H1 (cell line): ENCODE measurements at regions not wholly inside any gene's neighbourhood (a gene's known extent, or its start where the extent isn't known, plus 50 kb on each side); places are given as distances from the start of the nearest gene placed in this dataset.

Experiments used
- CTCF ChIA-PET: fragments of 300-600 bp; sonication (Branson Sonifier 250); formaldehyde crosslinking; loops from one replicate; lab custom pipeline; 2021; ENCODE audit not compliant: partially characterized antibody; lab: Charles Lee
- POLR2A ChIA-PET: fragments of 300-600 bp; sonication (Branson Sonifier 250); formaldehyde crosslinking; loops from one replicate; lab custom pipeline; 2021; ENCODE audit warnings: inconsistent platforms; ENCODE audit not compliant: partially characterized antibody; lab: Charles Lee
- DNase-seq, 2 experiments: peaks; one replicate each; pipeline versions ENCODE4 v3.0.0 to v3.0.0-alpha.2; 2010 to 2022; ENCODE audit warnings: low spot score in 2 of 2, low read depth in 1 of 2, mixed read lengths in 1 of 2
- FAIRE-seq: peaks from 2 replicates; lab custom pipeline; 2011; peaks lifted over from hg19 to GRCh38; lab: Jason Lieb, UNC
- H2AFZ ChIP-seq: 2 replicates; pipeline ENCODE4 v1.8.1; 2012; ENCODE audit warnings: low read length, inconsistent platforms
- H2AK5ac ChIP-seq: 2 replicates; pipeline ENCODE4 v1.6.1; 2013; ENCODE audit warnings: low read depth, low read length
- H2BK120ac ChIP-seq: replicated peaks from 2 replicates; pipeline ENCODE3; 2013; ENCODE audit warnings: low read depth, low read length, inconsistent platforms
- H2BK12ac ChIP-seq: 2 replicates; pipeline ENCODE4 v1.6.1; 2013; ENCODE audit warnings: low read depth, low read length
- H2BK15ac ChIP-seq: 2 replicates; pipeline ENCODE4 v1.6.1; 2013; ENCODE audit warnings: low read length
- H2BK20ac ChIP-seq: 2 replicates; pipeline ENCODE4 v1.6.1; 2013; ENCODE audit warnings: low read length
- H2BK5ac ChIP-seq: 2 replicates; pipeline ENCODE4 v1.6.1; 2013; ENCODE audit warnings: low read depth, low read length
- H3K14ac ChIP-seq: 2 replicates; pipeline ENCODE4 v1.6.1; 2013; ENCODE audit warnings: inconsistent platforms; ENCODE audit not compliant: insufficient read length
- H3K18ac ChIP-seq: 2 replicates; pipeline ENCODE4 v1.6.1; 2013; ENCODE audit warnings: low read length; ENCODE audit errors: extremely low read depth
- H3K23ac ChIP-seq: 2 replicates; pipeline ENCODE4 v1.6.1; 2013; ENCODE audit warnings: inconsistent platforms; ENCODE audit not compliant: insufficient read length
- H3K23me2 ChIP-seq: 2 replicates; pipeline ENCODE4 v1.6.1; 2013; ENCODE audit warnings: low read depth, low read length
- H3K27ac ChIP-seq: 2 replicates; pipeline ENCODE4 v1.6.1; 2011; ENCODE audit warnings: low read depth, low read length, inconsistent platforms
- H3K27me3 ChIP-seq, 4 experiments: replicated peaks in 1 of 4; 1 replicate in 1 of 4; 2 replicates in 3 of 4; pipeline versions ENCODE4 v1.6.1 to v1.8.1; 2011 to 2013; ENCODE audit warnings: low read length in 3 of 4, mild to moderate bottlenecking in 3 of 4, inconsistent platforms in 2 of 4, mixed read lengths in 2 of 4, moderate library complexity in 1 of 4; ENCODE audit not compliant: control insufficient read depth in 3 of 4, insufficient read depth in 3 of 4; ENCODE audit errors: extremely low read depth in 1 of 4
- H3K36me3 ChIP-seq, 4 experiments: 2 replicates each; pipeline versions ENCODE4 v1.6.1 to v1.8.1; 2011 to 2013; ENCODE audit warnings: mild to moderate bottlenecking in 4 of 4, low read length in 3 of 4, moderate library complexity in 2 of 4, control low read depth in 1 of 4, inconsistent platforms in 1 of 4; ENCODE audit not compliant: insufficient read depth in 4 of 4, control insufficient read depth in 2 of 4
- H3K4ac ChIP-seq: replicated peaks from 2 replicates; pipeline ENCODE3; 2013; ENCODE audit warnings: low read length, low read depth, mixed read lengths, inconsistent platforms; ENCODE audit not compliant: insufficient read length
- H3K4me1 ChIP-seq, 4 experiments: replicated peaks in 1 of 4; 1 replicate in 1 of 4; 2 replicates in 3 of 4; pipeline versions ENCODE4 v1.6.1 to v1.8.1; 2011 to 2013; ENCODE audit warnings: low read length in 3 of 4, inconsistent platforms in 2 of 4, mixed read lengths in 1 of 4; ENCODE audit not compliant: insufficient read depth in 4 of 4, control insufficient read depth in 3 of 4
- H3K4me2 ChIP-seq, 2 experiments: 2 replicates each; pipeline versions ENCODE4 v1.6.1 to v1.8.1; 2011 to 2013; ENCODE audit warnings: low read depth in 2 of 2, low read length in 2 of 2, control low read depth in 1 of 2, inconsistent platforms in 1 of 2, mild to moderate bottlenecking in 1 of 2; ENCODE audit not compliant: insufficient read depth in 1 of 2
- H3K4me3 ChIP-seq, 4 experiments: fragments of 200-600, 300-600 bp in 1 of 4; sonication (generic), shearing (Covaris generic), sonication (Bioruptor Twin) in 1 of 4; 2 replicates each; pipeline versions ENCODE4 v1.5.1 to v1.8.1; 2011 to 2016; ENCODE audit warnings: low read length in 4 of 4, low read depth in 3 of 4, control low read depth in 2 of 4, inconsistent platforms in 2 of 4, mild to moderate bottlenecking in 2 of 4, mixed read lengths in 1 of 4, moderate library complexity in 1 of 4; ENCODE audit not compliant: insufficient read depth in 2 of 4; ENCODE audit errors: extremely low read depth in 1 of 4
- H3K56ac ChIP-seq: replicated peaks from 2 replicates; pipeline ENCODE3; 2013; ENCODE audit warnings: low read depth, mild to moderate bottlenecking, mixed read lengths, low read length, inconsistent platforms; ENCODE audit not compliant: insufficient read length
- H3K79me1 ChIP-seq: 2 replicates; pipeline ENCODE4 v1.6.1; 2013; ENCODE audit warnings: low read depth, low read length, control low read depth
- H3K79me2 ChIP-seq, 2 experiments: 2 replicates each; pipeline versions ENCODE4 v1.6.1 to v1.8.1; 2012 to 2013; ENCODE audit warnings: low read length in 2 of 2, mild to moderate bottlenecking in 2 of 2, inconsistent platforms in 1 of 2; ENCODE audit not compliant: insufficient read depth in 2 of 2, control insufficient read depth in 1 of 2
- H3K9ac ChIP-seq, 4 experiments: replicated peaks in 1 of 4; 1 replicate in 1 of 4; 2 replicates in 3 of 4; pipeline versions ENCODE4 v1.6.1 to v1.8.1; 2011 to 2013; ENCODE audit warnings: low read depth in 3 of 4, low read length in 3 of 4, control low read depth in 2 of 4, mild to moderate bottlenecking in 2 of 4, moderate library complexity in 2 of 4, inconsistent platforms in 1 of 4; ENCODE audit errors: extremely low read depth in 1 of 4
- H3K9me3 ChIP-seq, 2 experiments: 2 replicates each; pipeline versions ENCODE4 v1.6.1 to v1.8.1; 2012 to 2013; ENCODE audit warnings: mild to moderate bottlenecking in 2 of 2, moderate library complexity in 2 of 2, control low read depth in 1 of 2, inconsistent platforms in 1 of 2, low read depth in 1 of 2, low read length in 1 of 2, mixed read lengths in 1 of 2; ENCODE audit not compliant: insufficient read depth in 2 of 2
- H4K20me1 ChIP-seq, 2 experiments: replicated peaks in 1 of 2; 2 replicates each; pipeline versions ENCODE3 to v1.8.1; 2011 to 2013; ENCODE audit warnings: inconsistent platforms in 2 of 2, low read length in 2 of 2, mild to moderate bottlenecking in 1 of 2; ENCODE audit not compliant: insufficient read depth in 2 of 2, control insufficient read depth in 1 of 2
- H4K5ac ChIP-seq: 2 replicates; pipeline ENCODE4 v1.6.1; 2013; ENCODE audit warnings: low read length, low read depth, mixed read lengths, inconsistent platforms; ENCODE audit not compliant: insufficient read length
- H4K8ac ChIP-seq: 2 replicates; pipeline ENCODE4 v1.8.0; 2013; ENCODE audit warnings: mild to moderate bottlenecking, moderate library complexity, low read length, inconsistent platforms; ENCODE audit not compliant: insufficient read depth; ENCODE audit errors: extremely low read depth
- H4K91ac ChIP-seq: replicated peaks from 2 replicates; pipeline ENCODE3; 2013; ENCODE audit warnings: low read length, mixed read lengths, inconsistent platforms; ENCODE audit not compliant: insufficient read length
- ASH2L ChIP-seq: fragments of 200-600, 300-600 bp; sonication (generic); IDR thresholded peaks from one replicate; pipeline ENCODE4 v1.7.1; 2017; ENCODE audit warnings: low read length
- BCL11A ChIP-seq, 2 experiments: IDR thresholded peaks; one replicate each; pipeline ENCODE4 v1.6.1; 2011; ENCODE audit warnings: low read depth in 2 of 2, low read length in 2 of 2, mild to moderate bottlenecking in 2 of 2
- CBX8 ChIP-seq: fragments of 300-800, 300-1000 bp; sonication (generic); IDR thresholded peaks from 2 replicates; pipeline ENCODE4 v1.7.1; 2016; ENCODE audit warnings: low read depth, low read length, borderline replicate concordance
- CTBP2 ChIP-seq: IDR thresholded peaks from 2 replicates; pipeline ENCODE4 v1.7.0; 2011; ENCODE audit warnings: borderline replicate concordance, mild to moderate bottlenecking, moderate library complexity, mixed read lengths, low read length; ENCODE audit not compliant: insufficient read depth, insufficient read length
- KDM5A ChIP-seq: fragments of 200-600 bp; IDR thresholded peaks from 2 replicates; pipeline ENCODE4 v1.7.1; 2012; ENCODE audit warnings: mild to moderate bottlenecking, low read length, inconsistent platforms, mixed read lengths
- NRF1 ChIP-seq: IDR thresholded peaks from 2 replicates; pipeline ENCODE4 v1.6.1; 2011; ENCODE audit warnings: mild to moderate bottlenecking, low read depth, low read length, improper control_type of control experiment
- TEAD4 ChIP-seq: IDR thresholded peaks from 2 replicates; pipeline ENCODE4 v1.6.1; 2012; ENCODE audit warnings: low read depth, low read length, inconsistent platforms, mixed read lengths
- WGBS, 2 experiments: shearing (Covaris generic) in 1 of 2; methylation state at CpG; one replicate each; pipeline versions ENCODE4 v1.1.6 to v1.1.7; 2013 to 2015; ENCODE audit warnings: low lambda C conversion rate in 2 of 2, mixed read lengths in 2 of 2, inconsistent platforms in 1 of 2, low coverage in 1 of 2, missing lambda C conversion rate in 1 of 2; ENCODE audit not compliant: insufficient replicate concordance in 2 of 2, insufficient coverage in 1 of 2, insufficient read length in 1 of 2; ENCODE audit errors: extremely low coverage in 1 of 2, missing lambda C conversion rate in 1 of 2; 5-methylcytosine and 5-hydroxymethylcytosine counted together

GRCh38 chr1:238377280-238377919 is 486.7 kb upstream of the ZP4 start:
- H3K27me3 ChIP-seq, result no peaks in the 10 kb centered on the region
- no peak overlapping the region; the same call in 1 of the 2 replicates for H3K27ac ChIP-seq
- H2BK12ac ChIP-seq, result peak overlapping the region; percentile 100; the same call in 1 of the 2 replicates
- no peak overlapping the region for H3K23ac ChIP-seq
- peak overlapping the region in 1 of 4 experiments; percentile 13; a peak in 1 of 8 replicates for H3K4me3 ChIP-seq
- H2BK120ac ChIP-seq, result peak overlapping the region; percentile 52
- no peak overlapping the region for H2BK15ac ChIP-seq
- ChIA-PET CTCF (interaction anchor here (2.5 kb wide), 1 partner anchor 514 kb away, joined by 9 read pairs; no protein-coding TSS in a partner anchor), POLR2A (interaction anchor here (0.6 kb wide), 2 partner anchors 147 to 1597 kb away, joined by 3 to 4 read pairs; no protein-coding TSS in a partner anchor)
- FAIRE-seq, result no peak
- no peaks in the 10 kb centered on the region for H3K79me1 ChIP-seq
- peak overlapping the region; percentile 84; the same call in 1 of the 2 replicates for H3K18ac ChIP-seq
- no peak overlapping the region for H2BK20ac ChIP-seq
- peaks cover 2 to 21% (median 11%) of the 10 kb centered on the region in 4 experiments; a peak in 4 of 7 replicates for H3K4me1 ChIP-seq
- H3K23me2 ChIP-seq, result no peaks in the 10 kb centered on the region
- H3K14ac ChIP-seq, result no peak overlapping the region
- no peak overlapping the region for H4K8ac ChIP-seq
- H4K20me1 ChIP-seq, result no peaks in the 10 kb centered on the region
- H3K4me2 ChIP-seq, result peak overlapping the region; percentile 18 to 30; a peak in 3 of 4 replicates
- no peak overlapping the region for H2AFZ ChIP-seq
- TF ChIP-seq CTBP2 (no peak), TEAD4 (peak; percentile 37; the same call in 1 of the 2 replicates), CBX8 (no peak), ASH2L (peak; percentile 60), BCL11A (IDR thresholded peaks at IDR 0.05; ENCODE audit: low read depth in 2 of 2, low read length in 2 of 2) (no peak), NRF1 (no peak), KDM5A (no peak)
- peak overlapping the region; percentile 100 for H2BK5ac ChIP-seq
- no peak overlapping the region for H3K9ac ChIP-seq
- WGBS, 2 experiments, result 42% methylated on average over 7 of the region's 7 CpGs; no CpG with 5 or more reads in 1 of the 2 experiments
- H4K91ac ChIP-seq, result peak overlapping the region; percentile 94
- DNase-seq, result no peak
- no peak overlapping the region for H4K5ac ChIP-seq
- no peaks in the 10 kb centered on the region for H3K79me2 ChIP-seq
- no peaks in the 10 kb centered on the region for H3K36me3 ChIP-seq
- H3K9me3 ChIP-seq, result no peaks in the 10 kb centered on the region
- no peak overlapping the region for H3K56ac ChIP-seq
- H3K4ac ChIP-seq, result no peak overlapping the region
- no peak overlapping the region; the same call in 1 of the 2 replicates for H2AK5ac ChIP-seq
